ENCODE measurements at regions not wholly inside any gene's neighbourhood (a gene's known extent, or its start where the extent isn't known, plus 50 kb on each side); places are given as distances from the start of the nearest gene placed in this dataset.

DNA sequence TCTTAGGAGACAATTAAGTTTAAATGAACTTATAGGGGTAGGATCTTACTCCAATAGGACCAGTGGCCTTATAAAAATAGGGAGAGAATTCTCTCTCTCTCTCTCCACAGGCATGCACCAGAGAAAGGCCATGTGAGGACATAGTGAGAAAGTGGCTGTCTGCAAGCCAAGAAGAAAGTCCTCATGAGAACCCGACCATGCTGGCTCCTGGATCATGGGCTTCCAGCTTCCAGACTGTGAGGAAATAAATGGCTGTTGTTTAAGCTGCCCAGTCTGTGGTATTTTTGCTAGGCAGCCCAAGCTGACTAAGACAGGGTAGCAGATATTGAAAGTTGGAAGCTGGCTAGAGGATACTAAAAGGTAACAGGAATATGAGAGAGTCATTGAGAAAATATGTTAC lies 454.0 kb downstream of the NBAS start:
- TF ChIP-seq POLR2AphosphoS5 (IDR thresholded peaks at IDR 0.05; ENCODE audit: borderline replicate concordance, low read depth, low read length) = no peak
- no peak for TF ChIP-seq EZH2 (IDR thresholded peaks at IDR 0.05)
